WTC11 (cell line): ENCODE measurements at regions not wholly inside any gene's neighbourhood (a gene's known extent, or its start where the extent isn't known, plus 50 kb on each side); places are given as distances from the start of the nearest gene placed in this dataset.

Experiments used
- ATAC-seq: fragments of 200-7000 bp; cut with Tn5 transposase; 2 replicates; pipeline ENCODE4 v1.10.0; 2021; ENCODE audit warnings: mild to moderate bottlenecking, moderate library complexity
- CTCF ChIA-PET: fragments of 300-600 bp; sonication (Branson Sonifier 250); formaldehyde crosslinking; loops from one replicate; lab custom pipeline; 2021; ENCODE audit warnings: antibody characterized with exemption; lab: Charles Lee
- POLR2A ChIA-PET: fragments of 350-600 bp; sonication (Branson Sonifier 250); formaldehyde crosslinking; loops from one replicate; lab custom pipeline; 2021; ENCODE audit warnings: antibody characterized with exemption; lab: Charles Lee
- DNase-seq: peaks from one replicate; pipeline ENCODE4 v3.0.0; 2021; ENCODE audit warnings: low spot score
- H3K27ac Mint-ChIP-seq: 2 replicates; pipeline ENCODE4 v1.8.0; 2021; ENCODE audit warnings: mixed read lengths
- H3K27me3 Mint-ChIP-seq: 2 replicates; pipeline ENCODE4 v1.8.0; 2021; ENCODE audit warnings: low read depth, mild to moderate bottlenecking, moderate library complexity, mixed read lengths
- H3K36me3 Mint-ChIP-seq: 2 replicates; pipeline ENCODE4 v1.8.0; 2021; ENCODE audit warnings: mixed read lengths
- H3K4me1 Mint-ChIP-seq: 2 replicates; pipeline ENCODE4 v1.8.0; 2022; ENCODE audit warnings: mixed read lengths
- H3K4me3 Mint-ChIP-seq: 2 replicates; pipeline ENCODE4 v1.8.0; 2021; ENCODE audit warnings: mild to moderate bottlenecking, moderate library complexity, mixed read lengths
- H3K9me3 Mint-ChIP-seq: 2 replicates; pipeline ENCODE4 v1.8.0; 2021; ENCODE audit warnings: mixed read lengths
- AR ChIP-seq: fragments of 250-450 bp; sonication (Bioruptor Pico); IDR thresholded peaks from 2 replicates; pipeline ENCODE4 v1.9.0; 2021; ENCODE audit warnings: mild to moderate bottlenecking
- ARID4B ChIP-seq: sonication (generic); formaldehyde crosslinking; IDR thresholded peaks from 2 replicates; pipeline ENCODE4 v1.8.0; 2023; ENCODE audit warnings: missing genetic modification reagents, mild to moderate bottlenecking, borderline replicate concordance
- ATF6 ChIP-seq: sonication (generic); formaldehyde crosslinking; IDR thresholded peaks from 2 replicates; pipeline ENCODE4 v1.8.1; 2023; ENCODE audit warnings: mild to moderate bottlenecking, missing genetic modification reagents
- E2F5 ChIP-seq: sonication (generic); formaldehyde crosslinking; IDR thresholded peaks from 2 replicates; pipeline ENCODE4 v1.8.1; 2022; ENCODE audit warnings: mild to moderate bottlenecking, moderate library complexity, missing genetic modification reagents
- ELF4 ChIP-seq: sonication (generic); formaldehyde crosslinking; IDR thresholded peaks from 2 replicates; pipeline ENCODE4 v1.8.1; 2022; ENCODE audit warnings: low read depth, mild to moderate bottlenecking, moderate library complexity, missing genetic modification reagents
- EMX1 ChIP-seq: fragments of 250-450 bp; sonication (Bioruptor Pico); IDR thresholded peaks from 2 replicates; pipeline ENCODE4 v1.8.0; 2021; ENCODE audit warnings: mild to moderate bottlenecking
- FOXP1 ChIP-seq: sonication (generic); formaldehyde crosslinking; IDR thresholded peaks from 2 replicates; pipeline ENCODE4 v1.8.0; 2022; ENCODE audit warnings: missing genetic modification reagents, mild to moderate bottlenecking, moderate library complexity, borderline replicate concordance
- HMGXB4 ChIP-seq: sonication (generic); formaldehyde crosslinking; IDR thresholded peaks from 2 replicates; pipeline ENCODE4 v1.8.1; 2023; ENCODE audit warnings: mild to moderate bottlenecking, moderate library complexity, missing genetic modification reagents
- JUN ChIP-seq: sonication (generic); formaldehyde crosslinking; IDR thresholded peaks from 2 replicates; pipeline ENCODE4 v1.8.0; 2023; ENCODE audit warnings: mild to moderate bottlenecking, missing genetic modification reagents
- ZNF219 ChIP-seq: sonication (generic); formaldehyde crosslinking; IDR thresholded peaks from 2 replicates; pipeline ENCODE4 v1.8.0; 2023; ENCODE audit warnings: missing genetic modification reagents, mild to moderate bottlenecking, borderline replicate concordance
- ZNF317 ChIP-seq: sonication (generic); formaldehyde crosslinking; IDR thresholded peaks from 2 replicates; pipeline ENCODE4 v1.8.1; 2023; ENCODE audit warnings: low read depth, mild to moderate bottlenecking, moderate library complexity, missing genetic modification reagents, borderline replicate concordance
- ZSCAN18 ChIP-seq: fragments of 250-450 bp; sonication (Bioruptor Pico); IDR thresholded peaks from 2 replicates; pipeline ENCODE4 v2.1.2; 2022; ENCODE audit warnings: mild to moderate bottlenecking, moderate library complexity

- Mint-ChIP-seq H3K27me3 (no peaks in the 10 kb centered on the region), H3K4me3 (no peak overlapping the region), H3K9me3 (peaks cover 22% of the 10 kb centered on the region)
- CTCF ChIA-PET = no interaction called here
- TF ChIP-seq AR (CRISPR knock-in tag) (no peak), ARID4B (CRISPR knock-in tag) (no peak), JUN (CRISPR knock-in tag) (no peak), HMGXB4 (no peak), FOXP1 (CRISPR knock-in tag) (no peak), ZNF219 (no peak), ZNF317 (no peak), E2F5 (CRISPR knock-in tag) (no peak), EMX1 (CRISPR knock-in tag) (no peak), ZSCAN18 (CRISPR knock-in tag) (no peak), ATF6 (CRISPR knock-in tag) (no peak), ELF4 (CRISPR knock-in tag) (no peak)
- TF ChIP-seq, all 79 proteins: peak for 0
- POLR2A ChIA-PET = no interaction called here
- Mint-ChIP-seq H3K27ac (no peak overlapping the region), H3K36me3 (peaks cover 12% of the 10 kb centered on the region), H3K4me1 (peaks cover 15% of the 10 kb centered on the region)
- no peak for ATAC-seq
- no peak for DNase-seq
Measured at GRCh38 chr3:115381931-115382330, 234.8 kb upstream of the ZBTB20 start.
